ENCODE measurements at regions not wholly inside any gene's neighbourhood (a gene's known extent, or its start where the extent isn't known, plus 50 kb on each side); places are given as distances from the start of the nearest gene placed in this dataset.
"Not testable (repeated sequence)": the region's sequence is repeated elsewhere in the genome, so short reads cannot be mapped to it uniquely, and the experiment has no call there.

DNA sequence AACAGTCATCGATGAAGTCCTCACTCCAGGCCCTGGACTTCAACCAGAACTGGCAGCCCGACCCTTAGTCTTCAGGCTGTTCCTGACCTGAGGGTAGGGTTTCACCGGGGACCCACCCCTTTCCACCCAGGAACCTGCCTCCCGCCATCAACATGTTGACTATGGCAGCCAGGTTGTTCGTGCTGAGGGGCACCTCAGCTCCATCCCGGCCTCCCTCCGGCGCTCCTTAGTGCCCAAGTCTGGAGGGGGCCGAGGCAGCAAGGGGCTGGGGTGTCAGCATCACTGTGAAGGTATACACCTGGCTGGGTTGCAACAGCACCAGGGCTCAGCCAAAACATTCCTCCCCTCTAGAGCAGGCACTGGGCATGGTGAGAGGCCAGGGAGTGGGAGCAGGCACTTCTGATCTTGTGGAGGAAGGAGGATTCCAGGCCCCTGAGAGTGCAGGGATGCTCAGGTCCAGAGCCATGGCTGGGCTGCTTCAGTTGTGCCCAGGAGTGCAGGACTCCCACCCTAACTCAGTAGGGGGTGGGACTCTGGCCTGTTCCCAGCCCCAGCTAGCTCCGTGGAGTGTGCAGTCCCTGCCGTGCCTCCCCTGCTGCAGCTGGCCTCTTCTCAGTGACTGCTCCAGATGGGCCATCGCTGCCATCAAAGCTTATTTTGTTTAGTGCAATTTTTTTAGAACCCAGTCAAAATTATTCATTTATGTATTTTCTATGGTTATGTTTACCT, 1445.9 kb downstream of the PCDH9 start:
- DNase-seq: no peak

DNA sequence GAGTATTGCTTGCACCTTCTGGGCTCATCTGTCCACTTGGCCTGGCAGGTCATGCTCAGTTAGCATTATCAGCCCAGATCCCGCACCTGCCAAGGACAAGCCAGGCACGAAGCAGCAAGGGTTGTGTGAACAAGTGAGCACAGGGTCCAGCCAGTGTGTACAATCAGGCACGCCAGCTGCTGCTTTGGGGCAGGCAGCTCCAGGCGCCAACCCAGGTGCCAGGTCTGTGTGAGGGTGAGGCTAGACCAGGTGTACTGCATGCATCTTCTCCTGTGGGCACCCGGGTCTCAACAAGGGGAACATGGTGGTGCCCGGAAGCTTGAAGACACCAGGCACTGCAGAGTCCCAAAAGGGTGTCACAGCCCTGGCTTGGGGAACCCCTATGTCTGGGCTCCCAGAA, 1446.8 kb downstream of the PCDH9 start:
- DNase-seq: no peak

DNA sequence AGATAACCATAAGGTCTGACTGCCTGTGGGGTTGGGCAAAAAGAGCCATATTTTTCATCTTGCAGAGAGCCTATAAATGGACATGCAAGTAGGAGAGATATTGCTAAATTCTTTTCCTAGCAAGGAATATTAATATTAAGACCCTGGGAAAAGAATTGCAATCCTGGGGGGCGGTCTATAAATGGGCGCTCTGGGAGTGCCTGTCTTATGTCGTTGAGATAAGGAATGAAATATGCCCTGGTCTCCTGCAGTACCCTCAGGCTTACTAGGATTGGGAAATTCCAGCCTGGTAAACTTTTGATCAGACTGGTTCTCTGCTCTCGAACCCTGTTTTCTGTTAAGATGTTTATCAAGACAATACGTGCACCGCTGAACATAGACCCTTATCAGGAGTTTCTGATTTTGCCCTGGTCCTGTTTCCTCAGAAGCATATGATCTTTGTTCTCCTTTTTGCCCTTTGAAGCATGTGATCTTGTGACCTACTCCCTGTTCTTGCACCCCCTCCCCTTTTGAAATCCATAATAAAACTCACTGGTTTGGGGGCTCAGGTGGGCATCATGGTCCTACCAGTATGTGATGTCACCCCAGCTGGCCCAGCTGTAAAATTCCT, 1458.3 kb downstream of the PCDH9 start:
- DNase-seq: not testable (repeated sequence)

DNA sequence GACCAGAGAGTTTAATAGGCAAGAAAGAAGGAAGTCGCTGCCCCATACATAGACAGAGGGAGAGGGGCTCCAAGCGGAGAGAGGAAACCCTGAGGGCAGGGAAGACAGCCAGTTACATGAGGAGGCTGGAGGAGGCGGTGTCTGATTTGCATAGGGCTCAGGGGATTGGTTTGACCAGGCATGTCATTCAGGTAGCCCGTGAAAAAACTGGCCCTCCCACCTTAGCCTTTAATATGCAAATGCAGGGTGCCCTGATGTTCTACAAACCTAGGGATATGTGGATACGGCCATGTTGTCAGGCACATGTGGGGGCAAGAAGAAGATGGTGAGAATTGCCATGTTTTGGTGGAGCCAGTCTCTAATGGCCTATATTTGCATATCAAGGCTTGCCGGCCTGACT, 1461.6 kb downstream of the PCDH9 start:
- no peak for DNase-seq

DNA sequence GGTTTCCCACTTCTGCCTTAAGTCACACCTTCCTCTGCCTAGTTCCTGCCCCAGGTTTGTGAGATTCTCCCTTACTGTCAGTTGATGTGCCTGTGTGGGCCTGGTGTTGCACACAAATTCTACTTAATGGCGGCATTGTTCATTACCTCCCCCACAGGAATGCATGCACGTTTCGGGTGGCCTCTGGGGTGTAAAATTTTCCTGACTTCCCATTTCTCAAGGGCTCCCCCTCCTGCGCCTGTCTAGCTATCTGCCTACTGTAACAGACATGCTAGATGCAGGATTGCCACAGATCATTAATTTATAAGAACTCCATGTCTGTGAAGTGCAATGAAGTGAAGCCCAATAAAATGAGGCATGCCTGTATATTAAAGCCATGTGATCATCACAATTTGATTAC, 1466.3 kb downstream of the PCDH9 start:
- no peak for DNase-seq

GRCh38 chr13:65762012-65762411, 1468.1 kb downstream of the PCDH9 start:
- DNase-seq: no peak

GRCh38 chr13:65756071-65756671, 1474.0 kb downstream of the PCDH9 start:
- no peak for DNase-seq

DNA sequence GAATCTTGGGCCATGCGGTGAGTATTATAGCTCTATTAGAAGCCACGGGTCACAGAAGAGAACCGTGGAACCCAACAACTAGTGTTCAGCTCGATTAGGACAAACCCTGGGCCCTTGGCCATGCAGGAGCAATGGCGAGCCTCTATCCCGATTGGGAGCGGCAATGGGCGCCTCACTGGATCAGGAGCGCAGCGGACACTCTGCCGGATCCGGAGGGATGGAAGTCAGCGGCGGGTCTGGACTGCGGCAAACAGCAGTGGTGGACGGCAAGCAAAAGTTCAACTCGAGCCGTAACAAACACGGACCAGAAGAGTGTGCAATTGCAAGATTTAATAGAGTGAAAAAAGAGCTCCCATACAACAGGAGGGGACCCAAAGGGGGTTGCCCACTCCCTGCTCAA, 1481.9 kb downstream of the PCDH9 start:
- no peak for DNase-seq

DNA sequence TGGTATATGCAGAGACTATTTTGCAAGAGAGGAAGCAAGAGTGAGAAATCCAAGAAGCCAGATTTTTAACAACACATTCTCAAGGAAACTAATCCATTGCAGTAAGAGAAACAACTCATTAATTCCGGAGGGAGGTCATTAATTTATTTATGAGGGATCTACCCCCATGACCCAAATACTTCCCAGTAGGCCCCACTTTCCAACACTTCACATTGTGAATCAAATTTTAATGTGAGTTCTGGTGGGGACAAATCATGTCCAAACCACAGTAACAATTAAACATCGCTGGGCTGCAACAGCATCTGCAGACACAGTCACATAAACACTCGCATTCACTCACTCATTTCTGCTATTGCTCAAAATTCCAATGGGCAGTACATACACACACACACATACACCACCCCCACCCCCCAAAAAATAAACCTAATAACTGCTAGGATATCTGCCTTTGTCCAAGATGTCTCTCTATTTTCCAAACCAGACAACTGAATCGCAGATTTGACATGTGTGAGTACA, 1483.7 kb downstream of the PCDH9 start:
- no peak for DNase-seq

- no peak for DNase-seq
Measured at GRCh38 chr13:65744836-65745235, 1485.3 kb downstream of the PCDH9 start.

DNA sequence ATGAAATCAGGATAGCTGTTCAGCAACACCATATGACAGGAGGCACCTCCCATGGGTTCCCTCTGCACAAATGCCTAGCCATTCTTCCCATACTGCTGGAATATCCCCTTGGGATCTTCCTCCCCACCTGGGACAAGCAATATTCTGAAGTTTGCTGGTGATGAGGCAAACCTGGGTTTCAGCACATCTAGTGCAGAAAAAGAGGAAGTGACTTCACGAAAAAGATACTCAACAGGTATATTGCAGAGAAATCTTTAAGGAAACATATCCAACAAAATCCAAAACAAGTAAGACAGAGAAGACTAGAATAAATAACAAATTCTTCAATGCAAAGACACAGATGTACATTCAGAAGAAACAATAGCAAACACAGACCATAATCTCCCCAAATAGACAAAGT, 1497.0 kb downstream of the PCDH9 start:
- no peak for DNase-seq

GRCh38 chr13:65727070-65727469, 1503.1 kb downstream of the PCDH9 start:
- DNase-seq: no peak

DNA sequence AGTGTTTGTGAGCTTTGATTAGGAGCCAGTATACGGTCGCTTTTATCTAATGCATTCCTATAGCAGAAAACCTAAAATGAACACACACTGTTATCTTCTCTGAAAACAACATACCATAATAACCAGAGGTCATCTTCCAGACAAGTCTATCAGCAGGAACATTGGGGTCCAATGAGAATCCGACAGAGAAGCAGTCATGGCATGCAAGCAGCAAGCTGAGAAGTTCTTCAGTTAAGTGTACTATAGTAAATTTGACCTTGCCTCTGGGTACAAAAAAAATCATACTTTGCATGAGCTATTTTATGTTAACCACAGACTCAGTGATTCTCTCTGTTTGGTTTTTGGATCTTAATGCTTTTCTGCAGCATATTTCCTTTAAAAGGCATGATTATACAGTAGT, 1505.1 kb downstream of the PCDH9 start:
- DNase-seq: no peak

DNA sequence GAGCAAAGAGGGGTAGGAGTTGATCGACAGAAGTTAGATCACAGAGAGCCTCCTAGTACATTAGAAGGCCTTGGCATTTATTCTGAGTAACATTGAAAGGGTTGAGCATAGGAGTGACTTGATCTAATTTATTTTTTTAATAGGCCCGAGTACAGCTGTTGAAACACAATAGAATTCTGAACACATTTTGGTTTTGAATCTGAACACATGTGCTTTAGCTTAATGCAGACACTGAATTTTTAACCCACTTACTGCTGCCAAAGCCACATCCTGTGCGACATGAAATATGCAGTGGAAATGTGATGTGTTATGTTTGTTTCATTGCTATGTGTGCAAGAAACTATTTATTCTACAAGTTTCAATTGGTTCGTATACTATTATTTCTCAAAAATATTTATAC, 1505.9 kb downstream of the PCDH9 start:
- no peak for DNase-seq

DNA sequence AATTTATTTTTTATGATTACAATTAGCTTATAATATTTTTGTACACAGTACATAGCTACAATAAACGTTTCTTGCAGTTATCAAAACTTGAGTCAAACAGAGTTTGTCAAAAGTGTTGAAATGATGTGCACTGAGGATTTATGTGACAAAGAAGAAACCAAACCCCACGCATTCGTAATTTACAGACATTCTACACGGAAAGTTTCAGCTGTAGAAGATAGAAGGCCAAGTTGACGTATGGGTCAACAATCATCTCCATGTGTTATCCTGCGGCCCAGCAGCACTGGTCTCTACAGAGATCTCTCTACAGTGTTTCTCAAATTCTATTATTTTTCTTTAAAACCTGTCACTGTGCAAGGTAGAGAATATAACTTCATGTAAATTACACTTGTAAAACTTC, 1507.6 kb downstream of the PCDH9 start:
- DNase-seq: no peak

DNA sequence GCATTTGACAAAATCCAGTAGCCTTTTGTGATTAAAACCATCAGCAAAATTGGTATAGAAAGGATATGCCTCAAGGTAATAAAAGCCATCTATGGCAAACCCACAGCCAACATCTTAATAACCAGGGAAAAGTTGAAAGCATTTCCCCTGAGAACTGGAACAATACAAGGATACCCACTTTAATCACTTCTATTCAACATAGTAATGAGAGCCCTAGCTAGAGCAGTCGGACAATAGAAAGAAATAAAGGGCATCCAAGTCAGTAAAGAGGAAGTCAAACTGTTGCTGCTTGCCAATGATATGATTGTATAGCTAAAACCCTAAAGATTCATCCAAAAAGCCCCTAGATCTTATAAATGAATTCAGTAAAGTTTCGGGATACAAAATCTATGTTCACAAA, 1510.3 kb downstream of the PCDH9 start:
- DNase-seq: no peak

- DNase-seq: no peak
Measured at GRCh38 chr13:65710514-65710913, 1519.6 kb downstream of the PCDH9 start.

- DNase-seq: no peak
Measured at GRCh38 chr13:65697843-65698242, 1532.3 kb downstream of the PCDH9 start.

GRCh38 chr13:65679240-65679639, 1550.9 kb downstream of the PCDH9 start:
- DNase-seq: no peak

DNA sequence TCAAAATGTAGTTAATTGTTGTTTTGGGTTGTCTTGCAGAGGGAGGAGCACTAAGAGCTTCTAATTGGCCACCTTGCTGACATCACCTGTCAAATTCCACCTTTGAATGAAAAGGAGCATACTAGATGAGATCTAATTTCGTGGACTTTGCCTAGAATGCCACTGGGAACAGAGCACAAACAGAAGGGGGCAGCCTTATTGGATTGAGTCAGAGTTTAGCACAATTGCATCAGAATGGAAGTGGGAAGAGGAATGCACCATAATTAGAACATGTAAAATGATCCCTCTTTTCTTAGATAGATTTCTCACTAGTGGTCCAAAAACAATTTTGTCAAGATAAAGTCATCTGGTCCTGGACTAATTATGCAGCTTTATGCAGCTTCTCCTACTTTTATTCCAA, 1552.2 kb downstream of the PCDH9 start:
- no peak for DNase-seq

DNA sequence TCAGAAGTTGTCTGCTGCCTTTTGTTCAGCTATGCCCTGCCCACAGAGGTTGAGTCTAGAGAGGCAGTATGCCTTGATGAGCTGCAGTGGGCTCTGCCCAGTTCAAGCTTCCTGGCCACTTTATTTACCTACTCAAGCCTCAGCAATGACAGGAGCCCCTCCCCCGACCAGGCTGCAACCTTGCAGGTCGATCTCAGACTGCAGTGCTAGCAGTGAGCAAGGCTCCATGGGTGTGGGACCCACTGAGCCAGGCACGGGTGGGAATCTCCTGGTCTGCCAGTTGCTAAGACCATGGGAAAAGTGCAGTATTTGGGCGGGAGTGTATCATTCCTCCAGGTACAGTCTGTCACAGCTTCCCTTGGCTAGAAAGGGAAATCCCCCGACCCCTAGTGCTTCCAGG, 1554.8 kb downstream of the PCDH9 start:
- not testable (repeated sequence) for DNase-seq

- DNase-seq: no peak
Measured at GRCh38 chr13:65670014-65670625, 1560.0 kb downstream of the PCDH9 start.

GRCh38 chr13:65660731-65661130, 1569.4 kb downstream of the PCDH9 start:
- DNase-seq: no peak
